Upper lobe of left lung (tissue), 4 donors: ENCODE measurements at regions not wholly inside any gene's neighbourhood (a gene's known extent, or its start where the extent isn't known, plus 50 kb on each side); places are given as distances from the start of the nearest gene placed in this dataset.

Experiments used
- CTCF ChIP-seq, 6 experiments: fragments of 450-650 bp in 4 of 6; fragments of 200-600 bp in 2 of 6; sonication (generic) in 2 of 6; IDR thresholded peaks; one replicate each; pipeline ENCODE4 v1.5.1; 2016 to 2019; ENCODE audit warnings: antibody characterized with exemption in 6 of 6
- POLR2A ChIP-seq, 4 donors: fragments of 450-650 bp; IDR thresholded peaks; one replicate each; pipeline ENCODE4 v1.5.1; 2016 to 2017; ENCODE audit warnings: antibody characterized with exemption in 4 of 4, mild to moderate bottlenecking in 2 of 4

- TF ChIP-seq CTCF (IDR thresholded peaks at IDR 0.05), result no peak
- no peak for TF ChIP-seq POLR2A (IDR thresholded peaks at IDR 0.05)
These were observed 166.3 kb upstream of the ADCY1 start for GRCh38 chr7:45407730-45408408.
